Lower lobe of right lung (tissue), 2 donors: ENCODE measurements at regions not wholly inside any gene's neighbourhood (a gene's known extent, or its start where the extent isn't known, plus 50 kb on each side); places are given as distances from the start of the nearest gene placed in this dataset.
A peak's percentile ranks its signal among the peaks of the same experiment; 100 is the strongest.

ENCODE experiments used
- ATAC-seq, 2 donors: fragments of 200-7000 bp; cut with Tn5 transposase; one replicate each; pipeline ENCODE4 v1.9.1; 2020 to 2022; ENCODE audit warnings: mild to moderate bottlenecking in 2 of 2, moderate library complexity in 2 of 2
- DNase-seq: peaks from one replicate; pipeline ENCODE4 v3.0.0-alpha.2; 2020
- H3K27ac ChIP-seq: fragments of 200-600 bp; one replicate; pipeline ENCODE4 v1.8.0; 2022
- H3K27me3 ChIP-seq: fragments of 200-600 bp; one replicate; pipeline ENCODE4 v1.8.0; 2022; ENCODE audit warnings: low read depth
- H3K36me3 ChIP-seq: fragments of 200-600 bp; one replicate; pipeline ENCODE4 v1.8.0; 2022; ENCODE audit warnings: mild to moderate bottlenecking
- H3K4me1 ChIP-seq: fragments of 200-600 bp; one replicate; pipeline ENCODE4 v1.8.0; 2022
- H3K4me3 ChIP-seq: fragments of 200-600 bp; one replicate; pipeline ENCODE4 v1.8.0; 2022; ENCODE audit warnings: mild to moderate bottlenecking
- H3K9me3 ChIP-seq: fragments of 200-600 bp; one replicate; pipeline ENCODE4 v1.8.0; 2022
- CTCF ChIP-seq: fragments of 200-600 bp; IDR thresholded peaks from one replicate; pipeline ENCODE4 v1.8.0; 2022; ENCODE audit warnings: antibody characterized with exemption, mild to moderate bottlenecking
- intact Hi-C: fragments of 100-400 bp; cut with DNase I; formaldehyde crosslinking; loops from one replicate; pipeline ENCODE4 v1.11.0; 2022
- donor health status: DM: no; HTN: yes; CAD: no; lungs with severe emphysema.

- no peaks in the 10 kb centered on the region for H3K9me3 ChIP-seq
- ATAC-seq: no peak
These were observed 300.2 kb upstream of the CLNK start for GRCh38 chr4:10984815-10985214.

GRCh38 chr4:10983885-10984640 lies 299.5 kb upstream of the CLNK start:
- Histone ChIP-seq H3K4me3 (no peak overlapping the region), H3K36me3 (no peaks in the 10 kb centered on the region), H3K27ac (no peak overlapping the region), H3K9me3 (no peaks in the 10 kb centered on the region), H3K4me1 (no peaks in the 10 kb centered on the region), H3K27me3 (no peaks in the 10 kb centered on the region)
- no peak for TF ChIP-seq CTCF
- intact Hi-C loops: no loop called here
- no peak for DNase-seq
- ATAC-seq: peak in 1 of 2 donors; percentile 43

More at GRCh38 chr4:10984815-10985214, 300.2 kb upstream of the CLNK start:
- no peak for DNase-seq
- no peak overlapping the region for H3K27ac ChIP-seq
- no peaks in the 10 kb centered on the region for H3K27me3 ChIP-seq
- intact Hi-C loops: no loop called here
- H3K4me1 ChIP-seq: no peaks in the 10 kb centered on the region
- H3K4me3 ChIP-seq: no peak overlapping the region
- H3K36me3 ChIP-seq: no peaks in the 10 kb centered on the region
- TF ChIP-seq CTCF: no peak

GRCh38 chr4:10983268-10983667 lies 298.7 kb upstream of the CLNK start:
- Histone ChIP-seq H3K27ac (no peak overlapping the region), H3K4me3 (no peak overlapping the region), H3K9me3 (no peaks in the 10 kb centered on the region), H3K27me3 (no peaks in the 10 kb centered on the region), H3K4me1 (no peaks in the 10 kb centered on the region), H3K36me3 (no peaks in the 10 kb centered on the region)
- intact Hi-C loops: no loop called here
- no peak for DNase-seq
- ATAC-seq: no peak
- no peak for TF ChIP-seq CTCF

GRCh38 chr4:10982305-10982704 lies 297.7 kb upstream of the CLNK start:
- intact Hi-C loops: no loop called here
- no peak for ATAC-seq
- no peak overlapping the region for H3K4me3 ChIP-seq
- no peak overlapping the region for H3K27ac ChIP-seq
- no peak for DNase-seq
- TF ChIP-seq CTCF: no peak
- no peaks in the 10 kb centered on the region for H3K36me3 ChIP-seq
- no peaks in the 10 kb centered on the region for H3K9me3 ChIP-seq
- no peaks in the 10 kb centered on the region for H3K27me3 ChIP-seq
- no peaks in the 10 kb centered on the region for H3K4me1 ChIP-seq

GRCh38 chr4:10981576-10981975 lies 297.0 kb upstream of the CLNK start:
- no peak for DNase-seq
- no peaks in the 10 kb centered on the region for H3K36me3 ChIP-seq
- no peak overlapping the region for H3K4me3 ChIP-seq
- H3K4me1 ChIP-seq: no peaks in the 10 kb centered on the region
- no peak for TF ChIP-seq CTCF
- no peak overlapping the region for H3K27ac ChIP-seq
- intact Hi-C loops: no loop called here
- ATAC-seq: no peak
- no peaks in the 10 kb centered on the region for H3K27me3 ChIP-seq
- H3K9me3 ChIP-seq: no peaks in the 10 kb centered on the region
